DMS79 treated with DMSO at 0.1 percent for 48 hours (cell line): ENCODE measurements at regions not wholly inside any gene's neighbourhood (a gene's known extent, or its start where the extent isn't known, plus 50 kb on each side); places are given as distances from the start of the nearest gene placed in this dataset.

Source experiments
- DNase-seq: peaks from one replicate; lab custom pipeline; 2025; lab: John Stamatoyannopoulos, UW

DNA sequence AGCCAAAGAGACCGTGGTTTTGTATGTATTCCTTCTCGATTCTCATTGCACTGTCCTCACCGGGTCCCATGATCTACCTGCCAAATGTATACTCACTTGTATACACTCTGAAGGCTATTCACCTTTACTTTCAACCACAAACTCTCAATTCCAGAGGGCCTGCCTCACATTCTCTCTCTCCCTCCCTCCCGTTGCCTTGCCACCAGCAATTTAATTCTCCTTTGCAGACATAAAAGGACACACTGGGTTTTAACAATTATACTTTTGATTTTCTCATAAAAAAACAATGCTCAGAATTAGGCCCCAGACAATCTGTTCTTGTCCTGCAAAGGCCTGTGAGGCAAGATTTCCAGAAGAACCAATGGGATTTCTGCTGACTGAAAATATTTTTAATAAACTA is 265.1 kb upstream of the PSMD7 start:
- no peak for DNase-seq

DNA sequence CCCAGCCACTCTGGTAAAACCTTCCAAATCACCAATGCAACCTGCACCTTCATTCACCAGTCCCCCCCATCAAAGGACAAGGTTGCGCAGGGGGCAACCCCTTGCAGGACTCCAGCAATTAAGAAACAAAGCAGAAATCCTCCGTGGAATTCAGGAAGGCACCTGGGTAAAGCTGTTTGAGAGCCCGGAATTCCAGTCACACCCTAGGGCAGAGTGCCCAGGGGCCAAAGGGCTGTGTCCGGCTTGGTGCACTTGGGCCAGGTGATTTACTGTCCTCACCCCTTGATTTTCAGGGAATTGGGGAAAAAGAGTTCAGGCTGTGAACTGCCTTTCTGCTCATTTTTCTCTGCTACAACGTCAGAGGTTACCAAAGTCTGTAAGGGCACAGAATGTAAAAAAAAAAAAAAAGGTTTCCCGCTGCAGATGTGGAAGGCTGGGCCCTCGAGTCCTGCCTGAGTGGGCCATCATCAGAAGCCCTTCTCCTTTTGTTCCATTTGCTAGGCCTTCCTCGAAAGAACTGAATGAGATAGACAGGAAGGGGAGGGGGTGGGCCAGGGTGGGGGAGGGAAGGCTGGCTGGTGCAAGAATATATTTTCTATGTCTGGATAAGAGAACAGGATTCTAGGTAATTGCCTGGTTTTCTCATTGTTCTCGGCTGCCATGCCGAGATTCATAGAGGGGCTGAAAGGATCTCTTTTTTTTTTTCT is 266.5 kb upstream of the PSMD7 start:
- DNase-seq: no peak

DNA sequence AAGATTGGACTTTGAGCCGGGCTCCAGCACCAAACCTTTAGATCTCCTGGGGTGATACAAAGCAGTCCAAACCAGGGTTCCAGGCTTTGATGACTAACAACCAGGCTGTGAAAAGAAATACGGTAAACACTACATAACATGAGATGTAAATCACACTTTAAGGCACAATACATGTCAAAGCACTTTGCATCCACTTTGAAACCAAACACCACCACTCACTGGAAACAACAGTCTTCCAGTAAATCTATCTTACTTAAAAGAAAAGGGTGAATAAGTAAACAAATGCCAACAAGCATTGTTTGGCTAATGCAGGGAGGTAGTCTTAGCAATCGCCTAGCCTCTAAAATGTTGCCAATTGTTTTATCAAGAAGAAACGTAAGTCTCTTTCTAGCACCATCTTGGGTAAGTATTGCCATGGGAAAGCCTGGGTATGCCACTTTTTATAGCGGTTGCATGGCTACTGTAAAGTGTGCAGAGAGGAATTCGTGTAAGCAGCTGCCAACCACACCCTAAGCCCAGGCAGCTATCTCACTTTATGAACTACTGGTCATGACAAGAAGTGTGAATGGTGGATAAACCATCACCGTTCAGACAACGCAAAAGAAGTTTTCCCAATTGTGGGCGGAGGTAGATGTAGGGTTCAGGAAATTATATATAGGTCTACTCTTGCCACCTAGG is 267.4 kb upstream of the PSMD7 start:
- no peak for DNase-seq

DNA sequence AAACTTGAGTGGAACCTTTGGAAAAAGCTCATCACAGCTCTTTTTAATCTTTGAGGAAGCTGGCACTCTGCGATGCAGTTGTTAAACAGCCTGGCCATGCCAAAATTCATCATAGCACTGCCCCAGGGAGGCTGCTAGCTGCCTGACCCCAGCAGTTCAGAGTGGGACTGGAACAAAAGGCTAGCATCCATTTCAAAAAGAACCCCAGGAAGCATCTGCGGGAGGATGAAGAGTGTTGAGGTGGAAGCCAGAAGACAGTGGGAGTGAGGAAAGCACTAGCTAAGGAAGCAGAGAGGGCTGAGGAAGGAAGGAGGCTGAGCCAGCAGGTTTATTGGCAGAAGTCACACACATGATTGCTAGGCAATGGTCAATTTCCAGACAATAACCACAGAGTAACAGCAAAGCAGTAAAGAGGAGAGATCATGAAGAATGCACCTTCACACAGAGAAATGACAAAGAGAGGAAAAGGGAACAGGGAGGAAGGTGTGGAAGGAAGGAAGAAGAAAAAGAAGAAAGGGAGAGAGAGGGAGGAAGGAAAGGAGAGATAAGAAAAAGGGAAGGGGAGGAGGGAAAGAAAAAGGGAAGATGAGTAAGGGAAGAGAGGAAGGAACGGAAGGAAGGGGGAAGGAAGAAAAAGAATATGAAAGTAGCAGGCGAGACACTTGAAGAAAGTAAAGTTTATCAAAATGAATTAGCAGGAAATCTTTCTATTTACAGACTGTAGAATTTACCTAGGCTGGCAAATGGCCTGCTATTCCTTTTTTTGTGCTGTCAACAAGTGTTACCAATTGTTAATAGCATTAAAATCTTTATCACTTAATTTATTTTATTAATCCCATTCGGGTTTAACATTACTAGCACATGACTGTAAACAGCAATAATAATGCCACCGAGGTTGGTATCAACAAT is 270.0 kb upstream of the PSMD7 start:
- no peak for DNase-seq

DNA sequence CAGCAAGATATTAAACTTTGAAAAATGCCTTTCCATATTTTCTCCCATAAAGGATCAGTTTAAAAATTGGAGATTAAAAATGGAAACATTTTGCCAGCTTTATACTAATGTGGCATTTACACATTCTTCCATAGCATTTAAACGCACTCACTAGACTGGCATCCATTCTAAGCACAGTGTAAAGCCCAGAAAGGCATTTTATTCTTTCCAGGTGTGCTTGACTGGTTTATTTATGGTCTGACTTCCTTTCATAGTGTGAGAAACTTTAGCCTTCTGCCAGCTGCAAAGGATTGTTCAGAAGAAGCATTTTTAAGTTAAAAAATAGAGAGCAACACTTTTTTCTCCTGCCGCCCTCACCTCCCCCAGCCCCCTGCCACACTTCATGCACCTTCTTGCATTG is 271.7 kb upstream of the PSMD7 start:
- no peak for DNase-seq

DNA sequence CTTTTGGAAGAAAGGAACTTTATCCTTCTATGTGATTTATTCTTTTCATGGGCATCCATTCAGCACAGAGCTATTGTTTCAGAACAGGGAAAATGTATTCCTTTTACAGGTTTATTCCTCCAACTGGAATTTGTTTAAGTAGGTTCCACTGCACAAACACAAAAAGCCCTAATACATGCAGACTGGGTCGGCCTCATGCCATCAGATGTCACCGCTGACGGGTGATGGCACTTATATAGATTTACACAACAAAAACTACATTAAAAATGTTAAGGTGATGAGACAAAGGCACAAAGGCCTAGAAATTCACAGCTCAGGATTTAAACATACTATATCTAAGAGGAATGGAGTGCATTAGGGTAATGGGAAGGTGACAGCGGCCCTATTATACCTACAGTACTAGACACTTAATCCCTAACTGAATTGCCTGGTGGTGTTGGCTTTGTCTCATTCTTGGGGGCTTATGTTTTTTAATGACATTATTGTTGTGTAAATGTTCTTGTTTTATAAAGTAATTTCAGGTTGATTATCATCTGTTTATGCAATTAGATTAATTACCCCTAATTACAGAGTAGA is 276.4 kb upstream of the PSMD7 start:
- no peak for DNase-seq

DNA sequence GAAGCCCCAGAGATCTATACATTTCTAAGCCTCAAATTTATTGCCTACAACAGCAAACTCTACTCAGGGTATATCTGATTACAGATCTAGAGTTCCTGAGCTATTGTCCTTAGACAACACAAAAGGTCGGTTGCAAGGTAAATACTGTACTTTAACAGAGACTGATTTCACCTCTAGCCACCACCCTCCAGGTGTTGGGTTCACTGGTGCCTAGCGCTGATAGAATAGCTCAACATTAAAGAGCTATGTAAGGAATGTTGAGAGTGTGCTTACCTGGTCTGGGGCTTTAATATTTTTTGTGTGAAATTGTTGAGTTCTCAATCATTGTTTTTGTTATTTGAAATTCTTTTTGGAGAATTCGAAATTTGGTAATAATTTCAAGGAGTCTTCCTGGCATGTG is 277.0 kb upstream of the PSMD7 start:
- DNase-seq: no peak

DNA sequence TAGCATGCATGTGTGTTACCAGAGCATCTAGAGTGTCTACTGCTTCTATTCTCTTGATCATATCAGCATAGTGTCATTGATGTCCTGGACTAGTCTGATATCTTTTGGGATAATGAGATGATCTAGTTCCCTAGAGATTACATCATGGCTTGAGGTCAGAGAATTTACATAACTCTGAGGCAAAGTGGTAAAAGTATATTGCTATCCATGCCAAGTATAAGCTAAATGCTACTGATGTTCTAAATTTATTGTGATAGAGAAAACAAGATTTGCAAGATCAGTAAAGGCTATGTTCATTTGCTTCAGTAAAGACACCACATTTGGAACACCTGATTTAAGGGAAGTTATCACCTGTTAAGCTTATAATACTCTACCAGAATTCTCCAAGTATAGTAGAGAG is 280.7 kb upstream of the PSMD7 start:
- no peak for DNase-seq

DNA sequence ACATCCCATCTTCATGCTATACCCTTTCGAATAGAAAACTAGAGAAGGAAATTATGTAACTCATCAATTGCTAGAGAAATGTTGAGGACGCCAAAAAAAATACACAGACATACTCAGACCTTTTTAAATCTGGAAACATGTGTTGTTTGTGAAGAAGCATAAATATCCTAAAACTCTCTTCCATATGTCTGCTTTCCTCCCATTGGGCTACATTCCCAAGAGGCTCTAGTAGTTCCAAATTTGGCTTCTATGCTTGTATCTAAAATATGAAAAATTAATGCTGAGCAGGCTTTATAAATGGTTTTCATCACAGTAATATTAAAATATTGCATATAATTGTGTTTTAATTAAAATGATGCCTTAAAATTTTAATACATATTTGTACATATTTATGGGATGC is 297.9 kb upstream of the PSMD7 start:
- no peak for DNase-seq

DNA sequence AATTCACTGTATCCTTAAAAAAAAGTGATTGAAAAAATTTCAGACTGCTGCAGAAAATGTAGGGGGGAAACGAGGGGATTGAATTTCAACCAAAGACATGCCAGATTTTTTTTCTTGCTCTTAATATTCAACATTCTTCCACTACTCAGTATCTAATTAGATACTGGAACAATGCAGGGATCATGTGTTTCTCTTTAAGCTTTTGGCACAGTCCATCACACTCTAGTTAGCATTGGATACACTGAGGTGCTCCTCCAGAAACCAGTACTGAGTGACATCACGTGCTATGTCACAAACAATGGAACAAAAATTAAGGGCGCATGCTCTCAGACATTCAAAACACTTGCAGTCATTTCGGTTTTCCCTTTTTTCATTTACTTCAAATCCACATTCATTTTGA is 298.6 kb upstream of the PSMD7 start:
- no peak for DNase-seq

DNA sequence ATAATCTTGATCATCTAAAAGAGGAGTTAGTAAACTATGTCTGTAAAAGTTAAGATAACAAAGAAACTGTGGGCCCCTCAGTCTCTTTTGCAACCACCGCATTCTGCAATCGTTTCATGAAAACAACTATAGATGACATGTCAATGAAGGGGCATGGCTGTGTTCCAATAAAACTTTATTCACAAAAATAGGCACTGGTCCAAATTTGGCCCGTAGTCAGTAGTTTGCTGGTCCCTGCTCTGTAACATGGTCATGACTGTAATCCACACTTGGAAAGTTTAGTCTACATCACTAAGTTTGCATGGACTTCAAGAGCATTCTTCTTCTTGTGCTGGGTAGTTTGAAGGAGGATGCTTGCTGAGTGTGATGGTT is 299.3 kb upstream of the PSMD7 start:
- DNase-seq: no peak

DNA sequence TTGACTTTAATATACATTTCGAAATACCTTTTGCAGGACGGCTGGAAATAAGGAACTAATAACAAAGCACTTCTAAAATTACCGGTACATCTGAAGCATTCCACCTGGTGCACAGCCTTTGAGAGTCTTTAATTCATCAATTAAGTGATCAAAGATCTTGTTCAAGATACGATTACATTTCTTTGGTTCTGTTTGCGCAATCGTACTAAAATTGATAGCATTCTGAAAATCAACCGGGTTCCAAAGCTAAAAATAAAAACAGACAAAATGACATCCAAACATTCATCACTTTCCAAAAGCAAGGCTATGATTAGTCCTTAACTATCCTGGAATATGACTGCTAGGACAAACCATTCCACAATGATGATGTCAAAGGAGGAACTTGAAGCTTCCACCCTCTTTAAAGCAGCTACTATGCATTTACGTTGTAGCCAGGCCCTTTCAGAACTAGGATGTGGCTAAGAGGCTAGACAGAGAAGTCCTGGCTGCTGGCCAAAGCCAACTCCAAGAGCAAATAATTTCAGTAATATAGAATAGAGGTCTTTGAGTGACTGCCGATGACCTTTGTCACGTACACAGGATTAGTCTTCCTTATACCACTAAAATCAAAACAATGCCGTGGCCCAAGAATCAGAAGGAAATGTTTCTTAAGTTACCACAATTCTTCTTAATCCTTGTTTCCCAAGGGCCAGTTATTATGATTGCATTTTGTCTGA is 299.8 kb upstream of the PSMD7 start:
- DNase-seq: no peak

DNA sequence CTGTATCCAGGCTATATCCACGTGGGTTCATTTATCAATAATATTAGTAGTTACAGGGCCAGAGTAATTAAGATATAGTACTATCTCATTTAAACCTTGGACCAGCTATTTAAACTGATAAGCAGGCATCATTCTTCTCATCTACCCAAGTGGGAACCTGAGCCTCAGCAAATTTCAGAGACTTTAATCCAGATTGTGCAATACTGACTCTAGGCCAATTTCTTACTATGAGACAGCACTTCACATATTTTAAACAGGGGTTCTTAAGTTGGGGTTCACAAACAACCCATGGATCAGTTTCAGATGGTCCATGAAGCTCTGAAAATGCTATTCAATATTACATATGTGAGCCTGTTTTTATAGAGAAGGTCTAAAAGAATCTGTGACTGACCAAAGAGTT is 302.7 kb upstream of the PSMD7 start:
- DNase-seq: no peak

DNA sequence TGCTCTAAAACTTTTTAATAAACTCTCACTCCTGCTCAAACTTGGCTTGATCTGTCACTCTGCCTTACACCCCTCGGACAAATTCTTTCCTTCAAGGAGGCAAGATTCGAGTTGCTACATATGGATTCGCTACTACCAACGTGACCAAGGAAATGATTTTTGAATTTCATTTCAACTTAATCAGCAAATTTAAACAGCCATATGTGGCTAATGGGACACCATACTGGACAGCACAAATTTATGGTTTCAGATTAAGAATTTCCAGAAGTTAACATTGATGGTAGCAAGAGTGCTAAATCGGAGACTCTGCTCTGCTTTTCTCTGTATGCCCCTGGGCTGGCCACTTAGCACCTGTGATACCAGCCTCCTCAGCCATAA is 318.2 kb upstream of the PSMD7 start:
- no peak for DNase-seq

DNA sequence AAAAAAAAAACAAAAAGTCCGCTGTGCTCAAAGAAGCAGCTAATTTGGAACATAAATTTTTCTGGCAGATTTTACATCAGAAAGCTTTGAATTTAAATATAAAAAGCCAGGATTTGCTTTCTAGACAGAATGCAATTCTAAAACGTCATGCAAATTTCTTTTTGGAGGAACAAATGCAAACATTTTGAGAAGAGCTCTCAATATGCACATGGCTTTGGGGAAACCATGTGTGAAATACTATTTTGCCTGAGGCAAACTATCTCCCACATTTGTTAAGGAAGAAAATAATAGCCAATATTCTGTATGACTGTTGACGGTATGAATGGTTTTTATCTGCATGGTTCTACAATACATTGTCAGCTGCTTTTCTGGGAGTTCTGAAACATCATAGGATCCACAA is 320.0 kb upstream of the PSMD7 start:
- DNase-seq: no peak

DNA sequence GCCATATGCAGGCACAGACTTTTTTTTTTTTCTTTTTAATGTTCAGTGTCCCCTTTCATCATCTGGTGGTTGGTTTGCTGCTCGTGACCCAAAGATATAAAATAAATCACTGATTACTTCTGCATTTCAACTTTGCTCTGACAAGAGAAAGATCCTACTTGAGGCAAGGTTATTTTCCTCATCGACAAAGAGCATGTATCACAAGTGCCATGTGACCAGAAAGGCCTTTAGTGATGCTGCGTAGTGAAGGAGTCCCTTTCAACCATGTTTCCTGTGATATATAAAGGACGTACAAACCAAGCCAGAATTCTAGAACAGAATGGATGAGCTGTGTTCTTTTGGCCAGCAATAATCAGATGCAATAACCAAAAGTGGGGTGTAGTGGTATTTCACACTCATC is 323.4 kb upstream of the PSMD7 start:
- no peak for DNase-seq

DNA sequence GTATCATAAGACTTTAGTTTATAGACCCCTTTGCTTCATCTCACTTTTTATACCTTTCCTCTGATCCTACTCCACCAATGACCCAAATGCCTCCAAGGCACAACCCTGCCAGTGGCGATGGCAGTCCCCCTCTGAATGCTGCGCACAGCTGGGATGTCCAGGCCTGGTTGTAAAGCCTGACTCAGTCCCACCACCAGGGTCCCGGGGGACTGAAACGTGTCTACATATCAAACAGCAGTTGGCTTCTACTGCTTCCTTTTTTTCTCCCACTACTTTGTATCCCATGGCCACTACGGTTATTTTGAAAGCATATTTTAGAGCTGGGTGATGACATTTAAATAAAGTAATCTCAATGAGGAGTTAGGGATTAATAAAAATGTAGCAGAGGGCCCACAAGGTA is 329.8 kb upstream of the PSMD7 start:
- DNase-seq: no peak

DNA sequence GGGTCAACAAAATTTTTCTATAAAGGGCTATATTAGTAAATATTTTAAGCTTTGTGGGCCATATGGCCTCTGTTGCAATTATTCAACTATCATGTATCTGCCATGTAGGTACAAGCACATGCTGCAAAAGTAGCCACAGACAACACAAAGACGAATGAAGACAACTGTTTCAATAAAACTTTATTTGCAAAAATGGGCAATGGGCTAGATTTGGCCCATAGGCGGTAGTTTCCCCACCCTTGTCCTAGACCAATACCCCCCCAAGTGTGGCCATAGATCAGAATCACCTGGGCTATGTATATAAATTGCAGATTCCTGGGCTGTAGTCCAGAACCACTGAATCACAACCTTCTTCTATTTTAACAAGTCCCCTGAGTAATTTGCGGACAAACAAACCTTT is 331.0 kb upstream of the PSMD7 start:
- no peak for DNase-seq

DNA sequence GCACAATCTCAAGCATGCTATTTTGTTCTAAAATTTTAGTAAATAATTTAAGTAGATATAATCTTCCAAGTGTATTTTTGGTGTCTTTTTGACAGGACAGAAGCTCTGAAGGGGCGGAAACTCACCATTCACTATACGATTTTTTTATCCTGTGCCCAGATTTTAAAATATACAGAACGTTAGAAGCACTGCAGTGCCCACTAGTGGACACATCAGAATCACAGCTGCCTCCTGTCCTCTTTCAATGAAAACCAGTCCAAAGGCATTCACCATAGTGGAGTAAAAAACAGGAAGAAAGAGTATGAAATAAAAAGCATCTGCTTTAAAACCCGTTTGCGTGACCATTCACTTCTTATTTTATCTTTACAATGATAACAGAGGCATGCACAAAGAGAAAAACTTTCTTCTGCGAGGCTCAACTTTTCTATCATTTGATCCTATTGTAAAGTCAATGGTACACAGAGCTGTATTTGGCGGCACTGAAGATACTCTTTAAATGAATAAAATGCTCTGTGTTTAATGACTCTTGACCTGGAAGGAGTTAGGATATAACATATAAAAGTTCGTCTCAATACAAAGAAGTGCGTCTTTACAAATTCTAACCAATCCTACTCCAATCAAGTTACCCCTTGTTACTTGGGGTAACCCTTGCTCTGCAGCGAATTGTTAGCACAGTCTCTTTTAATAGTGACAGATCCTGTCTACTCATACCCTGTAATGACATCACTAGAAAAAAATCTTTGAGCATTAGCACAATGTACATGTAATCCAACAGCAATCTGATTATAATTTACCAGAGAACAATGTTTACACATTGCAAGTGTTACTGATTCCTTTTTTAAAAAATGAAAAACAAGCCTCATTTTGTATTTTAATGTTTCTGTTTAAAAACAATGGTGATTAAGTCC is 339.8 kb upstream of the PSMD7 start:
- peak; percentile 19 for DNase-seq

DNA sequence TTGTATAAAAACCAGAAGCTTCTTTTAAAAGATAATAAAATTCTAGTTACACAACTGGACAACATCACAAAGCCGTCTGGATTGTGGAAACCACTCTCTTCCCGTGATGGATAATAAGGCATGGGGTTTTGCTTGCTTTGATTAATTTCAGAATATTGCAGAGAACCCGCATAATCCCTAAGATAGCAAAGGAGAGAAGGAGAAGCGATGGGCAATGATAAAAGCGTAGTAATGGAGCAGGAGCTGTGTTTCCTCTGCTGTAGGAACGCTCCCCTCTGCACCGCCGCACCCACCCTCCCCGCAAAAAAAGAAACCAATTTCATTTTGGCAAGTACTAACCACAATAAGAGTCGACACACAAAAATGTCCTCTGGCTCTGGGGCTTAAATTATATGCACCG is 340.9 kb upstream of the PSMD7 start:
- no peak for DNase-seq

DNA sequence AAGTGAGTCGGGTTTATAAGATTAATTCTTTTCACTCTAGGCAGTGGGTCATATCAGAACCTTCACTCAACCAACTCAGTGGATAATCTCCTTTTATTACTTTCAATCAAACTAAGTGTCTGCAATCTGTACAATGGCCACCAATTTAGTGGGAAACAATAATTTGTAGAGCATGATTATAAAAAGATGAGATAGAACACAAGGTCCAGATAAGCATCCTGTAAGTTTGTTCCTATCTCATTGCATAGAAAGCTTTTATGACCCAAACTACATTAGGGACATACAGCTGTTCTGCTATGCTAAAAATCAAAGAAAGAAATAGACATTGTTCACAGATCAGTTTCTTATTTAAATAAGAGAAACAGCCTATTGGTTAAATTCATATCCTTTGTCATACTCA is 341.4 kb upstream of the PSMD7 start:
- no peak for DNase-seq
